CD4-positive, alpha-beta T cell (primary cell): ENCODE measurements at regions not wholly inside any gene's neighbourhood (a gene's known extent, or its start where the extent isn't known, plus 50 kb on each side); places are given as distances from the start of the nearest gene placed in this dataset.

Experiments used
- ATAC-seq: fragments of 200-7000 bp; cut with Tn5 transposase; one replicate; pipeline ENCODE4 v1.10.0; 2022; ENCODE audit warnings: mild to moderate bottlenecking; ENCODE audit not compliant: poor library complexity
- CTCF ChIA-PET: fragments of 350-600 bp; sonication (Branson Sonifier 250); formaldehyde crosslinking; loops from one replicate; lab custom pipeline; 2021; ENCODE audit warnings: antibody characterized with exemption, inconsistent platforms; lab: Charles Lee
- POLR2A ChIA-PET: fragments of 350-600 bp; sonication (Branson Sonifier 250); formaldehyde crosslinking; loops from one replicate; lab custom pipeline; 2021; ENCODE audit warnings: antibody characterized with exemption, inconsistent platforms; lab: Charles Lee
- DNase-seq, 14 experiments: peaks; one replicate each; pipeline ENCODE4 v3.0.0-alpha.2; 2013 to 2020; ENCODE audit warnings: mixed read lengths in 2 of 14
- H3K27ac ChIP-seq, 2 donors: one replicate each; pipeline versions ENCODE4 v1.5.1 to v1.7.0; 2013; ENCODE audit warnings: low read length in 2 of 2, low read depth in 1 of 2, mild to moderate bottlenecking in 1 of 2
- H3K27me3 ChIP-seq, 2 experiments: 1 replicate in 1 of 2; 2 replicates in 1 of 2; pipeline versions ENCODE4 v1.6.1 to v1.7.0; 2013; ENCODE audit warnings: low read length in 2 of 2, control low read depth in 1 of 2, mild to moderate bottlenecking in 1 of 2, moderate library complexity in 1 of 2; ENCODE audit not compliant: insufficient read depth in 2 of 2, control insufficient read depth in 1 of 2
- H3K36me3 ChIP-seq: one replicate; pipeline ENCODE4 v1.6.1; 2013; ENCODE audit warnings: low read length, control low read depth; ENCODE audit not compliant: insufficient read depth
- H3K4me1 ChIP-seq: one replicate; pipeline ENCODE4 v1.6.1; 2013; ENCODE audit warnings: low read length, control low read depth; ENCODE audit not compliant: insufficient read depth
- H3K4me3 ChIP-seq: one replicate; pipeline ENCODE4 v1.5.1; 2013; ENCODE audit warnings: mild to moderate bottlenecking, low read length, moderate library complexity
- H3K9me3 ChIP-seq, 2 experiments: 1 replicate in 1 of 2; 2 replicates in 1 of 2; pipeline versions ENCODE4 v1.6.1 to v1.7.0; 2013; ENCODE audit warnings: low read length in 2 of 2, mild to moderate bottlenecking in 2 of 2, control low read depth in 1 of 2, moderate library complexity in 1 of 2; ENCODE audit not compliant: control insufficient read depth in 1 of 2, insufficient read depth in 1 of 2
- H3K27ac Mint-ChIP-seq: one replicate; pipeline ENCODE4 v1.8.0; 2020; ENCODE audit warnings: mixed read lengths
- H3K27me3 Mint-ChIP-seq: one replicate; pipeline ENCODE4 v1.8.0; 2021; ENCODE audit warnings: mixed read lengths
- H3K36me3 Mint-ChIP-seq: one replicate; pipeline ENCODE4 v1.8.0; 2021; ENCODE audit warnings: low read depth, mixed read lengths
- H3K4me1 Mint-ChIP-seq: one replicate; pipeline ENCODE4 v1.8.0; 2021; ENCODE audit warnings: low read depth, mixed read lengths
- H3K4me3 Mint-ChIP-seq: one replicate; pipeline ENCODE4 v1.8.0; 2020; ENCODE audit warnings: mild to moderate bottlenecking, mixed read lengths
- H3K9me3 Mint-ChIP-seq: one replicate; pipeline ENCODE4 v1.8.0; 2020; ENCODE audit warnings: mixed read lengths
- CTCF ChIP-seq: fragments of 200-600 bp; IDR thresholded peaks from one replicate; pipeline ENCODE4 v1.8.0; 2022; ENCODE audit warnings: antibody characterized with exemption, mild to moderate bottlenecking
- intact Hi-C, 2 experiments: fragments of 100-400 bp; cut with DNase I in 1 of 2; cut with micrococcal nuclease in 1 of 2; formaldehyde crosslinking; loops; one replicate each; pipeline versions ENCODE4 v1.15.1 to v1.9.0; 2023 to 2025; cut with DNase I, micrococcal nuclease

- Mint-ChIP-seq H3K9me3 (peaks cover 4% of the 10 kb centered on the region), H3K4me1 (no peaks in the 10 kb centered on the region), H3K27ac (no peak overlapping the region), H3K4me3 (no peak overlapping the region), H3K36me3 (no peaks in the 10 kb centered on the region), H3K27me3 (peaks cover 4% of the 10 kb centered on the region)
- Histone ChIP-seq H3K27ac (no peak overlapping the region), H3K27me3 (no peaks in the 10 kb centered on the region), H3K36me3 (no peaks in the 10 kb centered on the region), H3K4me3 (no peak overlapping the region), H3K9me3 (no peaks in the 10 kb centered on the region), H3K4me1 (no peaks in the 10 kb centered on the region)
- intact Hi-C loops, result no loop called here
- CTCF ChIA-PET, result no interaction called here
- ATAC-seq (no peak), DNase-seq (no peak)
- POLR2A ChIA-PET, result no interaction called here
- no peak for TF ChIP-seq CTCF
Measured at GRCh38 chr3:66099541-66100065, 60.9 kb upstream of the MAGI1 start.

DNA sequence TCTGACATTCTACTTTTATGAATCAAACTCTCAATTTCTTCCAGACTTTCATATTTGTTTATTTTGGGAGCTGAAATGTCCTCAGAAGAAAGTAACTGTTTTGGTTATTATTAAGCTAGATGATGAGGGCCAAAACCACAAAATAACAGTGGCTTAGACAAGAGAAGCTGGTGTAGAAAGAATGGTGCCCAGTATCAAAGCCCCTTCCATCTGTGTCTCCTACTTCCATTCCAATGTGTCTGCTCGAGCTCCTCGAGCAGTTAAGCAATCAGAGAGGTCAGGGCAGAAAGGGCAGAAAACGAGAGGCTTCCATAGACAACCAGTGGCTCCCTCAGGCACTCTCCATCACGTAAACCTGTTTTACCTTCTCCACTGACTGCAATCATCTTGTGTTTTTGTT is 59.7 kb upstream of the MAGI1 start:
- no peak overlapping the region for H3K27ac ChIP-seq
- no peaks in the 10 kb centered on the region for H3K27me3 ChIP-seq
- no peaks in the 10 kb centered on the region for H3K9me3 ChIP-seq
- Mint-ChIP-seq H3K9me3 (peaks cover 4% of the 10 kb centered on the region), H3K36me3 (no peaks in the 10 kb centered on the region), H3K27me3 (peaks cover 4% of the 10 kb centered on the region), H3K4me1 (no peaks in the 10 kb centered on the region), H3K4me3 (no peak overlapping the region), H3K27ac (no peak overlapping the region)
- CTCF ChIA-PET, result no interaction called here
- H3K4me1 ChIP-seq, result no peaks in the 10 kb centered on the region
- DNase-seq, result no peak
- no peak for TF ChIP-seq CTCF
- POLR2A ChIA-PET, result no interaction called here
- no peaks in the 10 kb centered on the region for H3K36me3 ChIP-seq
- intact Hi-C loops, result no loop called here
- no peak overlapping the region for H3K4me3 ChIP-seq
- ATAC-seq, result no peak

DNA sequence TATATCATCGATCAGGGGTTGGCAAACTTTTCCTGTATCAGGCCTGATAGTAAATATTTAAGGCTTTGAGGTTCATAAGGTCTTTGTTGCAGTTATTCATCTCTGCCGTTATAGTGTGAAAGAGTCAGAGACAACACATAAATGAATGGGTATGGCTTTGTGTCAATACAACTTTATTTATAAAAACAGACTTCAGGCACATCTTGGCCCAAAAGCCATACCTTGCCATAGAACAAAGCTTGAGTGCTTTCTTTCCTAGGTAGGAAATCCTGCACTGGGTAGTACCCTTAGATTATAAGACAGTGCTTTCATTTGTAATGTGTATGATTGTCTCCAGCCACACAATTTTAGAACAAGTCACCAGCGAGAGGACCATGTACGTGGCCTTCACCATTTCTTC is 58.9 kb upstream of the MAGI1 start:
- DNase-seq (no peak), ATAC-seq (no peak)
- Mint-ChIP-seq H3K9me3 (peaks cover 4% of the 10 kb centered on the region), H3K36me3 (no peaks in the 10 kb centered on the region), H3K27ac (no peak overlapping the region), H3K4me3 (no peak overlapping the region), H3K4me1 (no peaks in the 10 kb centered on the region), H3K27me3 (peaks cover 4% of the 10 kb centered on the region)
- H3K27ac ChIP-seq, result no peak overlapping the region
- H3K9me3 ChIP-seq, result no peaks in the 10 kb centered on the region
- H3K27me3 ChIP-seq, result no peaks in the 10 kb centered on the region
- H3K4me3 ChIP-seq, result no peak overlapping the region
- no peaks in the 10 kb centered on the region for H3K4me1 ChIP-seq
- POLR2A ChIA-PET, result no interaction called here
- CTCF ChIA-PET, result no interaction called here
- TF ChIP-seq CTCF, result no peak
- H3K36me3 ChIP-seq, result no peaks in the 10 kb centered on the region
- intact Hi-C loops, result no loop called here
